Lower leg skin (tissue), 3 donors: ENCODE measurements at regions not wholly inside any gene's neighbourhood (a gene's known extent, or its start where the extent isn't known, plus 50 kb on each side); places are given as distances from the start of the nearest gene placed in this dataset.

Experiments
- POLR2A ChIP-seq, 2 donors: fragments of 450-650 bp; IDR thresholded peaks; one replicate each; pipeline ENCODE4 v1.6.1; 2016 to 2017; ENCODE audit warnings: antibody characterized with exemption in 2 of 2, mild to moderate bottlenecking in 1 of 2, moderate library complexity in 1 of 2
- TF ChIP-seq, protein P1 (sequence below), 3 donors: fragments of 450-650 bp; IDR thresholded peaks; one replicate each; pipeline ENCODE4 v1.5.1; 2016; ENCODE audit warnings: antibody characterized with exemption in 3 of 3, mild to moderate bottlenecking in 3 of 3, moderate library complexity in 2 of 3

DNA sequence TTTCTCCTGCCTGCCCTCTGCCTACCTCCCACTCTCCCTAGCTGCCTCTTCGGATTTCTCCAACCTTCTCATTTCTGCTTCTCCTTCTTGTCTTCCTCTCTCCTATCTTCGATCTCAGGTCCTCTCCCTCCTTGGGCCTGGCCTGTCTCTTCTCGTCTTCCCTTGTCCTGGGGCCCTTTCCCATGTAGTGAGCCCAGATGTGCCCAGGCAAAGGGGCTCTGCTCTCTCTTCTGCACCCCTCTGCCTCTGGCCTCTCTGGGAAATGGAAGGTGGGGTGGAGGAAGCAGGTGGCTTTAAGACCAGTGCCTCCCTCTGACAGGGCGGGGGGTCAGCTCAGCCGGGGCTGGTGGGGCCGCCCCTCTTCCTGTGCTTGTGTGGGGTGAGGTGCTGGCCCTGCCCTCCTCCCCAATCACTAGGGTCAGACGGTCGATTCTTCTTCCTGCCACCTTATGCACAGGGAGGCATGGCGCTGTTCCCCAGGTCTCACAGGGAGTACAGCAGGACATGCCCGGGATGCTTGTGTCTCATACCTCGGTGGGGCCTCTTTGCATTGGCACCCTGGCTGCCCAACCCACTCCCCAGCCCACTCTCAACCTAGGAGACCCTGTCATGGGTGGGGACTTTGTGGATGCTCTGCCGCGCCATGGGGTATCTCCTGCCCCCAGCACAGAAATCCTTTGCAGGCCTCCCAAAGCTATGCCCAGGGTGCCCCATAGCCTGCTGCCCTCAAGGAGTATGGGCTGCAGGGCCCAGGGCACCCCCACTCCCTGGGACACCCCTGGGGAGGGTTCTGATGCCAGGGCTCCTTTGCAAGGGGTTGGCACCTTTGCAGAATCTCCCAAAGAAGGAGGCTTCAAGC lies 213.8 kb upstream of the HAAO start:
- TF ChIP-seq, protein P1, sequence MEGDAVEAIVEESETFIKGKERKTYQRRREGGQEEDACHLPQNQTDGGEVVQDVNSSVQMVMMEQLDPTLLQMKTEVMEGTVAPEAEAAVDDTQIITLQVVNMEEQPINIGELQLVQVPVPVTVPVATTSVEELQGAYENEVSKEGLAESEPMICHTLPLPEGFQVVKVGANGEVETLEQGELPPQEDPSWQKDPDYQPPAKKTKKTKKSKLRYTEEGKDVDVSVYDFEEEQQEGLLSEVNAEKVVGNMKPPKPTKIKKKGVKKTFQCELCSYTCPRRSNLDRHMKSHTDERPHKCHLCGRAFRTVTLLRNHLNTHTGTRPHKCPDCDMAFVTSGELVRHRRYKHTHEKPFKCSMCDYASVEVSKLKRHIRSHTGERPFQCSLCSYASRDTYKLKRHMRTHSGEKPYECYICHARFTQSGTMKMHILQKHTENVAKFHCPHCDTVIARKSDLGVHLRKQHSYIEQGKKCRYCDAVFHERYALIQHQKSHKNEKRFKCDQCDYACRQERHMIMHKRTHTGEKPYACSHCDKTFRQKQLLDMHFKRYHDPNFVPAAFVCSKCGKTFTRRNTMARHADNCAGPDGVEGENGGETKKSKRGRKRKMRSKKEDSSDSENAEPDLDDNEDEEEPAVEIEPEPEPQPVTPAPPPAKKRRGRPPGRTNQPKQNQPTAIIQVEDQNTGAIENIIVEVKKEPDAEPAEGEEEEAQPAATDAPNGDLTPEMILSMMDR (IDR thresholded peaks at IDR 0.05): no peak
- TF ChIP-seq POLR2A (IDR thresholded peaks at IDR 0.05): no peak
